Keratinocyte (primary cell): ENCODE measurements at regions not wholly inside any gene's neighbourhood (a gene's known extent, or its start where the extent isn't known, plus 50 kb on each side); places are given as distances from the start of the nearest gene placed in this dataset.

ENCODE experiments used
- DNase-seq: peaks from one replicate; pipeline ENCODE4 v3.0.0-alpha.2; 2011; ENCODE audit warnings: low read depth, missing footprints, low spot score
- FAIRE-seq: peaks from 2 replicates; lab custom pipeline; 2011; peaks lifted over from hg19 to GRCh38; lab: Jason Lieb, UNC
- H2AFZ ChIP-seq: 2 replicates; pipeline ENCODE4 v1.6.0; 2012; ENCODE audit warnings: low read length, control low read depth, inconsistent platforms; ENCODE audit not compliant: control insufficient read depth
- H3K27ac ChIP-seq: 2 replicates; pipeline ENCODE4 v1.5.1; 2011; ENCODE audit warnings: low read length; ENCODE audit not compliant: control insufficient read depth, insufficient read depth
- H3K27me3 ChIP-seq: 3 replicates; pipeline ENCODE4 v1.6.0; 2011; ENCODE audit warnings: low read length; ENCODE audit not compliant: control insufficient read depth, insufficient read depth; ENCODE audit errors: extremely low read depth
- H3K36me3 ChIP-seq, 2 experiments: 2 replicates in 1 of 2; 3 replicates in 1 of 2; pipeline ENCODE4 v1.5.1; 2011; ENCODE audit warnings: low read length in 2 of 2, mild to moderate bottlenecking in 1 of 2; ENCODE audit not compliant: control insufficient read depth in 2 of 2, insufficient read depth in 2 of 2; ENCODE audit errors: extremely low read depth in 1 of 2
- H3K4me1 ChIP-seq: 3 replicates; pipeline ENCODE4 v1.5.1; 2011; ENCODE audit warnings: low read length; ENCODE audit not compliant: control insufficient read depth, insufficient read depth; ENCODE audit errors: extremely low read depth
- H3K4me2 ChIP-seq: 3 replicates; pipeline ENCODE4 v1.6.0; 2011; ENCODE audit warnings: low read depth, low read length; ENCODE audit not compliant: control insufficient read depth, insufficient read depth; ENCODE audit errors: extremely low read depth
- H3K4me3 ChIP-seq, 3 experiments: fragments of 200-600 bp in 1 of 3; sonication (generic) in 1 of 3; 2 replicates in 2 of 3; 3 replicates in 1 of 3; pipeline ENCODE4 v1.5.1; 2011 to 2016; ENCODE audit warnings: low read length in 3 of 3, mild to moderate bottlenecking in 3 of 3, control low read depth in 2 of 3, inconsistent platforms in 1 of 3, low read depth in 1 of 3, mixed read lengths in 1 of 3, mixed run types in 1 of 3, moderate library complexity in 1 of 3; ENCODE audit not compliant: control insufficient read depth in 2 of 3, insufficient read depth in 2 of 3; ENCODE audit errors: extremely low read depth in 1 of 3
- H3K79me2 ChIP-seq: 2 replicates; pipeline ENCODE4 v1.6.0; 2012; ENCODE audit warnings: low read length; ENCODE audit not compliant: control insufficient read depth, insufficient read depth
- H3K9ac ChIP-seq: 3 replicates; pipeline ENCODE4 v1.6.0; 2011; ENCODE audit warnings: low read length; ENCODE audit not compliant: control insufficient read depth, insufficient read depth; ENCODE audit errors: extremely low read depth
- H3K9me1 ChIP-seq: 3 replicates; pipeline ENCODE4 v1.6.0; 2011; ENCODE audit warnings: low read length; ENCODE audit not compliant: control insufficient read depth, insufficient read depth; ENCODE audit errors: extremely low read depth
- H3K9me3 ChIP-seq: 2 replicates; pipeline ENCODE4 v1.5.1; 2012; ENCODE audit warnings: low read depth, low read length; ENCODE audit not compliant: control insufficient read depth
- H4K20me1 ChIP-seq: 3 replicates; pipeline ENCODE4 v1.6.0; 2011; ENCODE audit warnings: low read length; ENCODE audit not compliant: control insufficient read depth, insufficient read depth; ENCODE audit errors: extremely low read depth
- EZH2 ChIP-seq: IDR thresholded peaks from one replicate; pipeline ENCODE4 v1.6.1; 2012; ENCODE audit warnings: inconsistent platforms, mild to moderate bottlenecking, low read length, moderate library complexity
- dilution Hi-C: fragments of 300-500 bp; cut with MboI; formaldehyde crosslinking; loops from one replicate; pipeline ENCODE4 v1.7.0; 2020; ENCODE audit warnings: low sequenced_read_pairs; ENCODE audit not compliant: extremely low pct_ligation_motif_present
- TF ChIP-seq, protein P1 (sequence below), 3 experiments: IDR thresholded peaks in 1 of 3; conservative IDR thresholded peaks in 1 of 3; optimal IDR thresholded peaks in 1 of 3; 2 replicates in 2 of 3; 3 replicates in 1 of 3; pipeline versions ENCODE3 to v1.5.1; 2011; ENCODE audit warnings: low read length in 3 of 3, mild to moderate bottlenecking in 3 of 3, moderate library complexity in 2 of 3, control low read depth in 1 of 3, inconsistent platforms in 1 of 3; ENCODE audit not compliant: insufficient read depth in 2 of 3; ENCODE audit errors: extremely low read depth in 1 of 3

DNA sequence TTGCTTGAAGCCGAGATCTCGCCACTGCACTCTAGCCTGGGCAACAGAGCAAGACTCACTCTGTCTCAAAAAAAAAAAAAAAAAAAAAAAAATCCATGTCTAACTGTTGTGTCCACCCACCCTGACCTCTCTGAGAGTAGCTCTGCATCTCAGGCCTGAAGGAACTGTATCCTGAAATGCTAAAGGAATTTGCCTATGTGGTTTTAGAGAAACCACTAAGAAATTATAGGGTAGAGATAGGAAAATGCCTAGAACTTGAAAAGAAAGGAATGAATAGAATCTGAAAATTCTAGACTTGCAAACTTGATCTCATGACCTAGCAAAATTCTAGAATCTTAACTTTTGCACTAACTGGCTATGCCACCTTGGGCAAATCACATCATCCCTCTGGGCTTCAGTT is 217.5 kb upstream of the ROPN1 start:
- H3K27ac ChIP-seq: no peak overlapping the region
- no peaks in the 10 kb centered on the region for H3K9me1 ChIP-seq
- no peak for DNase-seq
- no peak for FAIRE-seq
- H3K9ac ChIP-seq: no peak overlapping the region
- no peaks in the 10 kb centered on the region for H3K36me3 ChIP-seq
- H2AFZ ChIP-seq: no peak overlapping the region
- no peaks in the 10 kb centered on the region for H3K79me2 ChIP-seq
- H3K9me3 ChIP-seq: no peaks in the 10 kb centered on the region
- no peak overlapping the region for H3K4me3 ChIP-seq
- no peak overlapping the region for H3K4me2 ChIP-seq
- no peaks in the 10 kb centered on the region for H4K20me1 ChIP-seq
- no peaks in the 10 kb centered on the region for H3K4me1 ChIP-seq
- H3K27me3 ChIP-seq: peaks cover 10% of the 10 kb centered on the region
- TF ChIP-seq EZH2: no peak
- TF ChIP-seq, protein P1, sequence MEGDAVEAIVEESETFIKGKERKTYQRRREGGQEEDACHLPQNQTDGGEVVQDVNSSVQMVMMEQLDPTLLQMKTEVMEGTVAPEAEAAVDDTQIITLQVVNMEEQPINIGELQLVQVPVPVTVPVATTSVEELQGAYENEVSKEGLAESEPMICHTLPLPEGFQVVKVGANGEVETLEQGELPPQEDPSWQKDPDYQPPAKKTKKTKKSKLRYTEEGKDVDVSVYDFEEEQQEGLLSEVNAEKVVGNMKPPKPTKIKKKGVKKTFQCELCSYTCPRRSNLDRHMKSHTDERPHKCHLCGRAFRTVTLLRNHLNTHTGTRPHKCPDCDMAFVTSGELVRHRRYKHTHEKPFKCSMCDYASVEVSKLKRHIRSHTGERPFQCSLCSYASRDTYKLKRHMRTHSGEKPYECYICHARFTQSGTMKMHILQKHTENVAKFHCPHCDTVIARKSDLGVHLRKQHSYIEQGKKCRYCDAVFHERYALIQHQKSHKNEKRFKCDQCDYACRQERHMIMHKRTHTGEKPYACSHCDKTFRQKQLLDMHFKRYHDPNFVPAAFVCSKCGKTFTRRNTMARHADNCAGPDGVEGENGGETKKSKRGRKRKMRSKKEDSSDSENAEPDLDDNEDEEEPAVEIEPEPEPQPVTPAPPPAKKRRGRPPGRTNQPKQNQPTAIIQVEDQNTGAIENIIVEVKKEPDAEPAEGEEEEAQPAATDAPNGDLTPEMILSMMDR (optimal IDR thresholded peaks at IDR 0.05 in 1 of 3, IDR thresholded peaks at IDR 0.05 in 1 of 3, conservative IDR thresholded peaks at IDR 0.05 in 1 of 3; ENCODE audit: extremely low read depth in 1 of 3, insufficient read depth in 2 of 3, low read length in 3 of 3): no peak
- dilution Hi-C loops: no loop called here

DNA sequence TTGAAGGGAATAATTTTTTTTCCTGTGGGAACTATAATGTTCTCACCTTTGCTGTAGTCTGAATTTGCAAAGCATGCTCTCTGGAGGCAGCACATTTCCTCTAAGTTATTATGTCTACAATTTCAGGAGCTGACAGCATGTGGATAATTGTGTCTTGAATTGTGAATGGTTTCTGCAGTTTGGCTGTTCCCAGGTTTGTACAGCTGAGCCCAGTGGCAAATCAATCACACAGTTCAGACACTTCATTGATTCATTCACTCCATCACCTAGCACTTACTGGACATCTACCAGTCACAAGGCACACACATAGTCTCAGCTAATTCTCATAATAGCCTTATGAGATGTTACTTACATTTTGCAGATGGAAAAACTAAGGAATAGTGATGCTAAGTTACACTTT is 219.0 kb upstream of the ROPN1 start:
- Histone ChIP-seq H2AFZ (no peak overlapping the region), H3K4me3 (no peak overlapping the region), H3K4me1 (no peaks in the 10 kb centered on the region), H3K9ac (no peak overlapping the region), H3K9me3 (no peaks in the 10 kb centered on the region), H3K27ac (no peak overlapping the region), H3K27me3 (peaks cover 8% of the 10 kb centered on the region), H3K79me2 (no peaks in the 10 kb centered on the region), H3K36me3 (no peaks in the 10 kb centered on the region), H3K4me2 (no peak overlapping the region), H4K20me1 (no peaks in the 10 kb centered on the region), H3K9me1 (no peaks in the 10 kb centered on the region)
- TF ChIP-seq EZH2: no peak
- FAIRE-seq (no peak), DNase-seq (no peak)
- dilution Hi-C loops: no loop called here

- Histone ChIP-seq H3K4me1 (no peaks in the 10 kb centered on the region), H4K20me1 (no peaks in the 10 kb centered on the region), H3K27me3 (peaks cover 2% of the 10 kb centered on the region), H3K36me3 (no peaks in the 10 kb centered on the region), H3K27ac (no peak overlapping the region), H2AFZ (no peak overlapping the region), H3K9ac (no peak overlapping the region), H3K9me3 (no peaks in the 10 kb centered on the region), H3K9me1 (no peaks in the 10 kb centered on the region), H3K4me2 (no peak overlapping the region), H3K4me3 (no peak overlapping the region), H3K79me2 (no peaks in the 10 kb centered on the region)
- dilution Hi-C loops: no loop called here
- DNase-seq: no peak
- TF ChIP-seq, protein P1 (optimal IDR thresholded peaks at IDR 0.05 in 1 of 3, IDR thresholded peaks at IDR 0.05 in 1 of 3, conservative IDR thresholded peaks at IDR 0.05 in 1 of 3; ENCODE audit: extremely low read depth in 1 of 3, insufficient read depth in 2 of 3, low read length in 3 of 3): no peak
- FAIRE-seq: no peak
Measured at GRCh38 chr3:124213641-124214040, 221.7 kb upstream of the ROPN1 start.
